GM13976 (cell line): ENCODE measurements at regions not wholly inside any gene's neighbourhood (a gene's known extent, or its start where the extent isn't known, plus 50 kb on each side); places are given as distances from the start of the nearest gene placed in this dataset.

Source experiments
- DNase-seq: peaks from one replicate; pipeline ENCODE4 v3.0.0; 2012; ENCODE audit warnings: low spot score
- CTCF ChIP-seq: IDR thresholded peaks from 2 replicates; pipeline ENCODE4 v1.5.1; 2012; ENCODE audit warnings: borderline replicate concordance, mild to moderate bottlenecking; ENCODE audit not compliant: insufficient read depth; ENCODE audit errors: extremely low read depth, missing control alignments, control extremely low read depth
- in situ Hi-C: fragments of 300-500 bp; cut with MboI; formaldehyde crosslinking; loops from one replicate; pipeline ENCODE4 v1.12.0; 2022; ENCODE audit warnings: low sequenced_read_pairs, mixed read lengths, inconsistent platforms; ENCODE audit not compliant: unreplicated experiment

GRCh38 chr10:108716352-108716751, 1207.0 kb downstream of the XPNPEP1 start:
- no peak for DNase-seq
- TF ChIP-seq CTCF, result no peak
- in situ Hi-C loops, result no loop called here

- in situ Hi-C loops, result no loop called here
- TF ChIP-seq CTCF, result no peak
- DNase-seq, result no peak
These were observed 1213.2 kb downstream of the XPNPEP1 start for GRCh38 chr10:108709927-108710722.

- no peak for DNase-seq
- in situ Hi-C loops, result no loop called here
- no peak for TF ChIP-seq CTCF
These were observed 1214.9 kb downstream of the XPNPEP1 start for GRCh38 chr10:108708363-108708762.

GRCh38 chr10:108696792-108697477, 1226.4 kb downstream of the XPNPEP1 start:
- in situ Hi-C loops, result no loop called here
- DNase-seq, result peak; percentile 8
- no peak for TF ChIP-seq CTCF

- in situ Hi-C loops, result no loop called here
- no peak for TF ChIP-seq CTCF
- DNase-seq, result no peak
These were observed 1232.2 kb downstream of the XPNPEP1 start for GRCh38 chr10:108691126-108691525.

GRCh38 chr10:108690530-108690929, 1232.8 kb downstream of the XPNPEP1 start:
- in situ Hi-C loops, result no loop called here

More at GRCh38 chr10:108690530-108690929, 1232.8 kb downstream of the XPNPEP1 start:
- TF ChIP-seq CTCF, result no peak
- no peak for DNase-seq
